Inferior parietal cortex (tissue), 1 donor: ENCODE measurements at regions not wholly inside any gene's neighbourhood (a gene's known extent, or its start where the extent isn't known, plus 50 kb on each side); places are given as distances from the start of the nearest gene placed in this dataset.

ENCODE experiments used
- DNase-seq: peaks from one replicate; pipeline ENCODE4 v3.0.0-alpha.2; 2016; ENCODE audit errors: extremely low spot score

DNA sequence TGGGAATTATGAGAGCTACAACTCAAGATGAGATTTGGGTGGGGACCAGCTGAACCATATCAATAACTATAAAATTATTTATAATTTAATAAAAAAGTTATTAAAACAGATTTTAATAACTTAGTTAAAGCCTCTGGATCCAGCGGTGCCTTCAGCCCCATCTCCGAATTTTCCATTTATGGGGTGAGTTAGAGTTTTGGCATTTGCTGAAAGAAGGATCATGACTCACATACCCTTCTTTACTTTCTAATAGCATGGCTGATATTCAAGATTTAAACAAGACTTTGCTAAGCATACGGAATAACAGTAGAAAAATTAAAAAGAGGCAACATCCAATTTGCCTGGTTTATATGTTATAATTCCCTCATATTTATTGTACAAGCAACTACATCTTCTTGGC, 94.5 kb downstream of the RDH14 start:
- no peak for DNase-seq

DNA sequence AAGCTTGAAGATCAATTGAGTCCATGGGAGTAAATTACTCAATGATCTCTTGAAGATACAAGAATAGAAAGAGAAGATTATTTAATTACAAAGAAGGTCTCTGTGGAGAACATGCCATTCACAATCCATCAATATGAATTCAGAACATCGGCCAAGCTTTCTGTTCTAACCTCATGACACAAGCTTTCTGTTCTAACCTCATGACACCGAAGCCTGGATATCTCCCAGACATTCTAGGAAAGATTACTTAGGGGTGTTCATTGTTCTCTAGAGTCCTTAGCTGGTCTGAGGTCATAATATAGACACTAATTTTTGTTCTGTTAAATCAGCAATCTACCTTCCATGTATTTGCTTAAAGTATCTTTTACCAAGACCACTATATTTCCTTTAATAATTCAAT, 95.5 kb downstream of the RDH14 start:
- DNase-seq: no peak

DNA sequence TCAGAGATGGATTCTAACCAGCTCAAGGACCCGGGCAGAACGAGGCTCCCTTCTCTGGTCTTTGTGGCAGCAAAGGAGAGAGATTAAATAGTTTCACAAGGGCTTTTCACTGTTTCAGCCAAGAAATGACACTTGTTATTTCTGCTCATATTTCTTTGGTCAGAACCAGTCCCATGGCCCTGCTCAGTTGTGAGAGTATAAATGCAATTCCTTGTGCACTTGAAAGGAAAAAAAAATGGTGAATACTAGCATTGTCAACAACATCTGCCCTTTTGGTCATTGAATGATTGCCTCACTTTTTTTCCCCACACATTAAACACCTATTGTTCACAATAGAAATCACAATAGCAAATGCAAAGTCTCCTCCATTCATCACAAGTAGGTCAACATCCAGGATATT, 104.4 kb downstream of the RDH14 start:
- DNase-seq: no peak

DNA sequence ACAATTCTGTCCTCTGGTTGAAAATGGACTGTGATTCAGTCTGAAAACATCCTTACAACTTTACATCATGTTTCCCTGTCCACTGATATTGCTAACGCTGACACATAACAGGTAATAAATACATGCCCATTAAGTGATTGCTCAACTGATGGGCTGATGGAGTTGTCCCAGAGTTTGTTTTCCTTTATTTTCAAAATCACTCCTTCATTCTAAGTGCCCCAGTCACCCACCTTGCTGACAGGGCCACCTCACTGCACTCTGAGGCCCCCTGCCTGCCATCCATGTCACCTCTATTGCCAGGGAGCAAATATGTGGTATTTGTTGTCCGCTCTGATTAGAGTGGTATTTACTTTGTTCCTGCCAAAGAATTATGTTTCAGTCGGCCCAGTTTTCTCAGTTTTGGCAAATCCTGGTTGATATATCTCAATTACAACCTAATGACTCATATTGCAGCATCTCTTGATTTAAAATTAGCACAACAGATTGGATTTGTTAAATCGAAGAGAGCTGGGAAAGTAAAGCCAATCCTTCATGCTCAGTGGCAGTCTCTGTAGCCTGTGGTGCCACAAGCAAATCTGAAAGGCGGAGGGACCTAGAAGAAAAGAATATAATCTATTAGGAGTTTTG, 105.1 kb downstream of the RDH14 start:
- no peak for DNase-seq

DNA sequence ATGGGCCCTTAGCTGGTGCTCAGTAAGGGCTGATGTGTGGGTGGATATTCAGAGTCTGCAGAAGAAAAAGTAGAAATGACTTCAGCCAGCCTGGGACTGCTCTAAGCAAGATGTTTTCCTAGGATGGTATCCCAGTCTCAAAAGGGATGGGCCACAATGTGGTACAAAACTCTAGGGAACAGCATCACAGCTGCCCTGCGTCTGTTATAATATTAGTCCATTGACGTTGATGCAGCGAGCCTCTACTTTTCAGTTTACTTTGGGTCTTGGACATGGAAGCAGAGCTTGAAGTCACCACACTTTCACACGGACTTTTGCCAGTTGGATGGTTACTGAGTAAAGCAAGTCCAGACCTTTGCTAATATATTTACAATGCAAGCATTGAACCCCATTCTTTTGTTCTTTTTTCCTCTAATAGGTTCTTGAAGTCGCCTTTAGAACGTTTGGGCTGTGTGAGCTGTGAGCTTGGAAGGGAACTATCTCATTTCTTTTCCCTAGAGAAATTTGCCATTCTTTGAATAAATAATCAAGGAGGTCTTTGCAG, 105.7 kb downstream of the RDH14 start:
- DNase-seq: no peak

DNA sequence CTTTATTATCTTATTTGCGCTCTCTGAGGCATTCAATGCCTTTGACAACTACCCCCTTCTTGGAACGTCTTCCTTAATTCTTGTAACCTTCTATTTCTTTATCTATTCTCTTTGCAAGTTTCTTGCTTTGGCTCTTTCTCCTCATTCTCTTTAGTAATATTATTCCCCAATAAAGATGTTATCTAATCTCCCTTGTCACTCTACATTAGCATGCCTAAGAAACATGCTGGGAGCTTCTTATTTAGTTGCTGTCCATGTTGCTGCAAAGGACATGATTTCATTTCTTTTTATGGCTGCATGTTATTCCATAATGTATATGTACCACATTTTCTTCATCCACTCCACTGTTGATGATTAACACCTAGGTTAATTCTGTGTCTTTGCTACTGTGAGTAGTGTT, 113.7 kb downstream of the RDH14 start:
- no peak for DNase-seq

DNA sequence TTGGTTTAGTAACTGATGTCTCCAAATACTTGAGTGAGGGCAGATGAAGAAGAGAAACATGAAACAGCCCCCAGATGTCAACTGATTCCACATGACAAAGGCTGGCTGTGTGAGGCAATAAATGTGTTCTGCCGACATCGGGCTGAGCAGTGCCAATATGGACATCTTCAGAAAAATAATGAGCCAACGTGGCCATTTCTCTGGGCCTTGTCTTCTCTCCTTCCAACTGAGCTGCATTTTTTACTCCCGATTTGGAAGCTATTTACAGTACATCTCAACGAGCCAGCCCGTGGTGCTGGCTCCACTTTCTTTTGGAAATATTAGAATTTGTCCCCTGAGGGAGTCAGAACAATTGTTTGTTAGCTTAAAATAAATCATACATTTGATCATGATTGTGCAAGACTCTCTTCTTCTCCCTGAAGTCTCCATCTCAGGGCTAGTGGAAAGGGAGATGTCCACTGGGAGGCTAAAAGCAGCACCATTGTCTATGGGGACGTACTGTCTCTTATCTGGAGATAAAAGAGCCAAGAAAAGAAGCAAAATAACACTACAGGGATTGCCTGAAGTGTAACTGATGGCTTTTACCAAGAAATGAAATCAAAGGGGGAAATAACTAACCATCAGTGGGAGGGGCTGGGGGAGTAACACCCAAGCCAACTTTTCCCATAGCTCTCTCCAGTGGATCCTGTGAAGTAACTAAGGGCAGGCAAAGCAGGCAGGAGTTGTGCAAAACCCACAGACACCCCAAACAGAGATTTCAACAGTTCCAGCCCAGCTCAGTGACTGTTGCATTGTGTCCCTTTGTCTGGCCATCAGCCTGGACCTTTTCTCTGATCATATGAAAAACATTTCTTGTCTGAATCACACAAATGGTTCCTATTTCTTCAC, 114.8 kb downstream of the RDH14 start:
- DNase-seq: no peak

DNA sequence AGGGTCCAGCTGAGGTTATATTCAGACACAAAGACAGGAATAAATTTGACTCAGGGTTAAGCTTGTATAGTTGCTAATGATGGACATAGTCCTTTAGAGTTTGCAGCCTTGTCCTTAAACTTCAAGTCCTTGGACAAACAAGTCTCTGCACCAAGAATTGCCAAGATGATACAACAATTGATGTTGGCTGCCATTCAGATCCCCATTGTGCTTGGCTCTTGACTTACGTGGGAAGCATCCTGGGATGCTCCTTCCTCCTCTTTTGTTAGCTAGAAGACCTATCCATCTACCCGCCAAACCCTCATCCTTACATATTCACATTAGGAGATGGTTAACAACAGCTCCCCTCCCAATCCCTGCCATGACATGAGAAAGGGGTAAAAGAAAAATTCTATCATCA, 115.6 kb downstream of the RDH14 start:
- no peak for DNase-seq

DNA sequence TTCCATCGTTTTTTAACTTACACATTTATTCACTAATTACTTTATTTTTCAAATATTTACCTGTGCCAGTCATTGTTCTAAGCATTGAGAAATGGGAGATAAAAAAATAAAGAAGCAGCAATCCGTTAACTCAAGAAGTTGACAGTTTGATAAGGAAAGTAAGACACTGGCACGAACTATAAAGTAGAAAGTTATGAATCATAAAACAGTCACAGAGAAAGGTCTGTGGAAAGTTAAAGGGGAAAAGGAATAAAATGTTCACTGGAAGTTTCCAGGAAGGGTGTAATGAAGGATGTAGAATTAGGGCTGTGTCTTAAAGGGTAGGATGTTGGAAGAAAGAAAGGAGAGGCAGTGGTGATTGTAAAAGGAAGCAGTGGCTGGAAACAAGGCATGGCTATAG, 118.9 kb downstream of the RDH14 start:
- no peak for DNase-seq

DNA sequence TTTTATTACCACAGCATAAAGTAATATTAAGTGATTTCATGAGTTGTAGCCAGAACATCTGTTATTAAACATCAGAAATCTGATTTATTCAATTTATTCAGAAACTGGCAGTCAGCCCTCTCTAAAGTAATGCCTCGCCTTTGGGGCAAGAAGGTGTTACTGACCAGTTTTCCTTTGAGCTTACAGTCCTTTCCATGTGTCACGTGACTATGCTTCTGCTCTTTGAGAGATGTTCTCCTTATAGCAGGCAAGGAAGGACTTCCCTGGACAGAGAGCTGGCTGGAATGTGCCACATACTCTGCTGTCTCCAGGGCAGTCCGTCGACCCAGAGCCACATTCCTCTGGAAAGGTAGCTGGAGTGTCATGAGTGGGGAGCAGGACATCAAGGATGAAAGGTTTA, 119.7 kb downstream of the RDH14 start:
- no peak for DNase-seq

DNA sequence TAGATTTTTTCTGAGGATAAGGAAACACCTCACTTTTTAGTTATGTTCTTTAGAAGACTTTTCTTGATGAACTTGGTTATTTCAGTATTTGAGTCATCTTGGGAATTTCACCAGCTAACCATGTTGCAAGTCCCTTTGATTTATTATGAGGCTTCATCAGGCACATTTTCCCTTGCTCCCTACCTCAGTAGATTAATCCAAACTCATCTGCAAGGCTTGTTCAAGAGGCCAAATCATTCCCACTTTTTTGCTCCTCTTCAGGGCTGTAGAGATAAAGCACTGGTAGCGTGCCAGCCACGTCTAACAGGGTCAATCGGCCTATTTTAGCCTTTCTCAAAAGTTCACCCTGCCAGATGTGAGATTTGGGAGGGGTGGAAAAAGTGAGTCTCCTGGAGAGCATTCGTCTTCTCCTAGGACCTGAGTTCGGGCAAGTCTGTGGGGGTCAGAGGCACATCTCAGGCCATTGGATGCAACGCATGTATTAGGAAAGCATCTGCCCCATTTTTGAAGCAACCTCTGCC, 120.3 kb downstream of the RDH14 start:
- DNase-seq: no peak

DNA sequence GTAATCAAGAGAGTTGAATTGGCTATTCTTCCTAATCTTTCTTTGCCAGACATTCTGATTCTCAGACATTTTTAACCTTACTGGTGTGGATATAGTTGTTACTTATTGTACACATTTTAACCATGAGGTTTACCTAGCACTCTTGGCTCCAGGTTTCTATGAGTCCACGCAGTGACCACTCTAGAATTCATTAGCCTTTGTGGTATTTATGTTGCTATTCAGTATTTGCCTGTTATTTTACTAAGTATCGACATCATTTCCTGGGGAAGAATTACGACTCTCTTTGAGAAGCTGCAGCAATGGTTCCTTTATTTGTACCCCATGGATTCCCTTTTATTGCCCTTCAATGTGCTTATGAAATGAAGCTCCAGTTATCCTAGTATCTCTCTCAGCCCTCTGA, 120.7 kb downstream of the RDH14 start:
- no peak for DNase-seq

DNA sequence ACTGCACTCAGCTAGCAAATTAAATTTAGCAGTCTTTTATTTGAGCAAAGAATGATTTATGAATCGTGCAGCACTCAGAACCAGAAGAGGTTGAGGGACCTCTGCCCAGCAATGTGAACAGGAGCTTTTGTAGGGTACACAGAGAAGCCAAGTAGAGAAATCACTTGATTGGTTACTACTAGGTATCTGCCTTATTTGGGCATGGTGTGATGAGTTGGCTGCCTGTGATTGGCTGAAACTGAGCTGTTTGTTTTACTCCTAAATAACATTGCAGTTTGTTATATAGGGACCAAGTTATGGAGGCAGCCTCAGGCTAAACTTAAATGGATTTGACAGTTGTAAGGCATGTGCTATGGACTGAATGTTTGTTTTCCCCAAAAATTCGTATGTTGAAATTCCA, 122.5 kb downstream of the RDH14 start:
- no peak for DNase-seq

DNA sequence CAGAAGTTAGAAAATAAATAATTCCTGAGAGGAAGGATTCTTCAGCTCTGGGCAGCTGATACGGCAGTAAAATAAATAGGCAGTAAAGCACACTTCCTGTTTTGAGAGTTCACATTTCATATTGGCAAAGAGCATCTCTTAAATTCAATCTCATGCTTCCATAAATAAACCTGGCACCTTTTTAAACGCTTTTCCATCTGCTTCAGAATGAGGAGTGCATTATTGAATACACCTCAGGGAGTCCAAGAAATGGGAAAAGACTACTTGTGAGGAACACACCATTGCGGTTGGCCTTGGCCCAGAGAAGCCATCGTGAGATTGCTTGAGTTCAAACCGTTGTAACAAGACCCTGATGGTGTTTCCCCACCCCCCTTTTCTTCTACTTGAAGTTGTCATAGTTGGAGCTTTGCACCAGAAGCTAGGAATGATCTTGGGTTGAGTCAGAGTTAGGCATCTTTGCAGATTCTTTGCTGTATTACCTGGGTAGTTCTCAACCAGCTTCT, 123.9 kb downstream of the RDH14 start:
- DNase-seq: no peak

DNA sequence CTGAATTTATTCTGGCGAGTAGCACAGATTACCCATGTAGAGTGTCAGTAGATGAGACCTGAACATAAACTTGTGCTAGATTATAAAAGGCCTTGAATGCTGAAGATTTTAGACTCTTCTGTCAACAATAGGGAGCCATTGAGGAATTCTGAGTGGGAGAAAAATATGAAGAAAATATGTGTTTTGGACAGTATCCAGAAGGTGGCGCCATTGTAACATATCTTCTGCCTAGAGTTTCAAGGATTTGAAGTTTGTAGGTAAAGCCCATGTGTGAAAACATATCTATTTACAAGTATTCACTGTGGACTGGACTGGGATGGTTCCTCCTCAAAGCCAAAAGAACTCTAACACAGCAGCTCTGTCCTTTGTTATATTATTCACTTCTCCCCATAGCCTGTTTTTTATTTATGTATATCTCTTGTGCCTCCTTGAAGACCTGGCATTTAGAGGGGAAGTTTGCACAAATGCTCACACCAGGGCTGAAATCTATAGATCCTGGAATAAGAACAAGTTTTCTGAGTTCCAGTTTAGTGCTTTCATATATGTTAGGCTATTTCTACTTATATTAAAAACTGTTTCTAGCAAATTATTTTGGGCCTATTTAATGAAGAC, 124.9 kb downstream of the RDH14 start:
- peak; percentile 76 for DNase-seq

DNA sequence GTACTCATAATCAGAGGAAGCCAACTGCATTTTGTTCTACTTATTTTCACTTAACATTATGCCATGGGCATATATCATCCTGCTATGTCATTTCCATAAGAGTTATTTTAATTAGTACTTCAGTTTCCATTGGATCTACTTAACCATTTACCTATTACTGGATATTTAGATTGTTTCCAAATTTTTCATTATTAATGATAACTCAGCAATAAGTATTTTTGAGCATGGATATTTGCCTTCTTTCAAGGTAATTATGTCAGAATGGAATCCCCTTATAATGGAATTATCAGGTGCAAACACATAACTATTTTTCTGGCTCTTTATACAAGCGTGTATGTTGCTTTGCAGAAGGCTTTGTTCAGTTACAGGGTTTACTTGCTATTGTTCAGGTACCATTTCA, 126.6 kb downstream of the RDH14 start:
- no peak for DNase-seq

DNA sequence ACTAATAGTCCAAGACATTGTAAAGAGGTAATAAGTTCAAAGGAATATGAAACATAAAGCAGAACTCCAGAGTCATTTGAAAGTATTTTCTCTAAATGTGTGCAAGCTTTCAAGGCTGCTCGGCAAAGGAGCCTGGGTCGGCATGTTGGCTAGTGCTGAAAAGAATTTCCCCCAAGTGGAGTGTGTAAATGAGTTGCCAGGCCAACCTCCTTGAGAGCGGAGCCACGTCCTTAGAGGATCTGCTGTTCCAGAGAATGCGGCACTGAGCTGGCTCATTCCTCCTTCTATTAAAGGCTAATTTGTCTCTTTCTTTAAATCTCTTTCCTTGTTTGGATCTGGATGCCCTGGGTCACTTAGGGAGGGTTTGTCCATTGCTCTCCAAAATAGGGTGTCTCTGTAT, 127.5 kb downstream of the RDH14 start:
- no peak for DNase-seq

DNA sequence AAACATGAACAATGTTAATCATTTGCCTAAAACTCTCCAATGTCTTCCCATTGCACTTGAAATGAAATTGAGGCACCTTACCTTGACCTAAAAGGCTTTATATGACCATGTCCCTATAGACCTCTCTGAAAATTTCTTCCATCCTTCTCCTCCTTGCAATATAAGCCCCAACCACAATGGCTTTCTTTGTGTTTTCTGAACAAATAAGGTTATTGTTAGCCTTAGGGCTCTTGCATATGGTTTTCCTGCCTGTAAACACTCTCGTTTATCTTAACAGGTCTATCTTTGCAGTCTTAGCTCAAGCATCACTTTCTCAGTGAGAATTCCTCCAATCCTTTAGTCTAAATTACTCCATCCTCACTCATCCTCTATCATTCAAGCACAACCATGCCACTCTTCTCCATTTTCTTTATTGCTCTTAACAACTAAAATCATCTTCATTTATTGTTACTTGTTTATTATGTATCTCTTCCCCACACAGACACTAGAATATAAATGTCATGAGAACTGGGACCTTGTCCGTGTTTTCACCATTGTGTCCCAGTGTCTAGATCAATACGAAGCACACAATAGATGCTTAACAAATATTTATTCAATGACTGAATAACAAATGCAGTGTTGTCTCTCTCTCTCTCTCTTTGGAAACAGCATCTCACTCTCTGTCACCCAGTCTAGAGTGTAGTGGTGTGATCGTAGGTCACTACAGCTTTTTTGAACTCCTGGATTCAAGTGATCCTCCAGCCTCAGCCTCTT, 129.3 kb downstream of the RDH14 start:
- DNase-seq: peak; percentile 24

DNA sequence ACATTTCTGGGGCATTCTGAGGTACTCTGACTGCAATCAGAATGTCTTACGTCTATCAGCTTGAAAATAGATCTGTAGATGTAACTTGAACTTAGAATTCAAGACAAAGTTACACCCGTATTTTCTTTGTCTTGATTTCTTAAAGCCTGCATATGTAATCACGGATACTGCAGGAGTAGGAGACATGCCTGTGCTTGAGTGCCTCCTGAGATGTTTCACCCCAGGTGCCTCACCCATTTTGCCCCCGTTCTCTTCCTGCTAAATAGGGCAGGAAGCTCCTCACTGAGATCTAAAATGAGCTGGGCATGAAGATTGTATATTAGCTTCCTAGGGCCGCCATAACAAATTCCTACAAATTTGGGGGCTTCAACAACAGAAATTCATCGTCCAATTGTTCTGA, 131.9 kb downstream of the RDH14 start:
- no peak for DNase-seq

DNA sequence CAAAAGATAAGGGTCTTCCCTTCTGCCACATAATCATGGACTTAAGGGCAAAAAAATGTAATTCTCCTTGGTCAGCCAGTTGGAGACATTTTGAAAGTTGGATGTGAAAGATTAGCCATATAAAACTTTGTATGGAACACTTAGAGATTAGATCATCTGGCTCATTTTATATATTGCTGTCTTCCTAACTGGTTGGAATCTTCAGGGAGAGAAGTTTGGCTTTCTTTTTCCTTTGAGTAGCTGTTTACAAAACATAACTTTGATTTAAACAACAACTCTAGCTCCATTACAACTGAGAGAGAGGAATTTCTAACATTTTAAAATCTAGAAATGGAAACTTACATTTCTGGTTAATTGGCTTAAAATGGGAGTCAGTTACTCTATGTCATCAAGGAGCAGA, 132.7 kb downstream of the RDH14 start:
- DNase-seq: no peak

DNA sequence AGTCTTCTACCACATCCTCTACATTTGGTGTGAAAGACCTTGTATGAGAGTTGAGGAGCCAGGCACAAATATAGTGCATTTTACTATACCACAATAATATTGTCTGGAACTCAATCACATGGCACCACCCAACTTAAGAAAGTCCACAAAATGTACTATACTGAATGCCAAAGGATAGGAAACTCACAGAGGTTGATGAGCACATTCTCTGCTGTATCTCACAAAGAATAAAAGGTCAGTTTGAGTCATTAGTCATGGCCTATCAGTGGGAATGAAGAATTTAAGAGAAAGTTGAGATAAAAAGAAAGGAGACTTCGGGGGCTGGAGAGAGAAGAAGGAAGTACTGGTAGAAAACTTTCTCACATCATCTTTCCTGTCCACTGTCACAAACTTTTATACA, 134.3 kb downstream of the RDH14 start:
- no peak for DNase-seq
